Esophagus muscularis mucosa (tissue), 2 donors: ENCODE measurements at regions not wholly inside any gene's neighbourhood (a gene's known extent, or its start where the extent isn't known, plus 50 kb on each side); places are given as distances from the start of the nearest gene placed in this dataset.

Experiments used
- EP300 ChIP-seq: sonication (generic); formaldehyde crosslinking; IDR thresholded peaks from one replicate; pipeline ENCODE4 v1.6.1; 2017; ENCODE audit warnings: antibody characterized with exemption
- POLR2A ChIP-seq: fragments of 450-650 bp; IDR thresholded peaks from one replicate; pipeline ENCODE4 v1.6.1; 2017; ENCODE audit warnings: antibody characterized with exemption, moderate library complexity, mild to moderate bottlenecking, low read depth

DNA sequence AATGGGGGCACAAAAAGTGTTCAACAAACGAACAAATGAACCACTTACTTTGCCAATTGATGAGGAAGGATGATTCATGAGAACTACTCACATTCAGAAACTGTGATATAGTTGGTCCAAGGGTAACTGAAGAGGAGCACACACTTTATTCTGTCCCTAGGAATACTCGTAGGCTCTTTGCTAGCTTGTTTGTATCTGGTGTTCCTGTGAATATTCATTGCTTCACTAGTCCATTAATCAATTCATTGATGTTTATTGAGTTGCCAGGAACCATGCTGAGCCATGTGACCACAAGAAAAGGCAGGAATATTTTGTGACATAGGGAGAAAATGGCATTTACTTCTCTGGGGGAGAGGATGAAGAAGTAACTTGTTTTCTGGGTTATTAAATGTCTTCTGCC, 338.3 kb downstream of the IL20RB start:
- no peak for TF ChIP-seq POLR2A
- no peak for TF ChIP-seq EP300
